ENCODE measurements at regions not wholly inside any gene's neighbourhood (a gene's known extent, or its start where the extent isn't known, plus 50 kb on each side); places are given as distances from the start of the nearest gene placed in this dataset.

DNA sequence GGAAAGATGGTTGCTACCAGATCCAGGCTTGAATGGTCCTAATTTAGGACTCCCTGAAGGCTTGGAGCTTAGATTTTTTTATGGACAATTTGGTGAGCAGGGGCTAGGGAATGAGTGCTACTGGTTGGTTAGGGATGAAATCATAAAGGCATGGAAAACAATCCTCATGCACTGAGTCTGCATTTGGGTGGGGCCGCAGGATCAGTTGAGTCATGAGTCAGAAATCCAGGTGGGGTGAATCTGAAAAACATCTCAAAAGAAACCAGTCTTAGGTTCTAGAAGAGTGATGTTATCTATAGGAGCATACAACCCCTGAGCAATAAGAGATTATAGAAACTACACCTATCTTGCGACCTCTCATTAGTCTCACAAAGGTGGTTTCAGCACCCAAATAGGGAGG, 300.0 kb downstream of the KIF4B start:
- Histone ChIP-seq H3K4me3 (replicated peaks in 1 of 2; ENCODE audit: low read depth in 1 of 2, low read length in 2 of 2) (no peak overlapping the region), H3K36me3 (ENCODE audit: control insufficient read depth in 1 of 2, insufficient read depth in 2 of 2, low read length in 2 of 2) (no peaks in the 10 kb centered on the region), H3K4me1 (ENCODE audit: control insufficient read depth in 1 of 2, insufficient read depth in 2 of 2, low read length in 2 of 2) (no peaks in the 10 kb centered on the region), H3K9ac (ENCODE audit: low read length) (no peak overlapping the region), H4K20me1 (ENCODE audit: insufficient read depth) (no peaks in the 10 kb centered on the region), H3K9me3 (ENCODE audit: control insufficient read depth in 1 of 2, insufficient read depth in 1 of 2, low read depth in 1 of 2, low read length in 2 of 2) (no peaks in the 10 kb centered on the region), H3K79me2 (ENCODE audit: insufficient read depth, low read length) (no peaks in the 10 kb centered on the region), H3K4me2 (ENCODE audit: low read length) (no peak overlapping the region), H3K27me3 (ENCODE audit: insufficient read depth, low read length) (no peaks in the 10 kb centered on the region), H2AFZ (ENCODE audit: low read depth, low read length, poor library complexity, severe bottlenecking) (no peak overlapping the region), H3K9me2 (ENCODE audit: insufficient read depth) (no peaks in the 10 kb centered on the region), H3K27ac (ENCODE audit: low read depth, low read length) (no peak overlapping the region)
- ATAC-seq (no peak), DNase-seq (ENCODE audit: low read depth, low spot score) (no peak)
- RAD21 ChIA-PET (ENCODE audit: low non-redundant PET in 1 of 2, low total read pairs in 2 of 2, uncharacterized antibody in 2 of 2, unreplicated experiment in 2 of 2): no interaction called here
- POLR2A ChIA-PET: no interaction called here
- intact Hi-C loops (cut with micrococcal nuclease): no loop called here
- no TSS peak for BruUV-seq (replicated peaks)
- no peak for TF ChIP-seq TCF7L2 (IDR thresholded peaks at IDR 0.05; ENCODE audit: borderline replicate concordance, extremely low read depth, insufficient read depth, insufficient read length)
- TF ChIP-seq SIN3A (IDR thresholded peaks at IDR 0.05; ENCODE audit: low read depth): no peak
- TF ChIP-seq SRF (IDR thresholded peaks at IDR 0.05; ENCODE audit: low read depth): no peak
- TF ChIP-seq ZFX (IDR thresholded peaks at IDR 0.05): no peak
- TF ChIP-seq RAD21 (IDR thresholded peaks at IDR 0.05; ENCODE audit: low read depth): no peak
- TF ChIP-seq MAX (IDR thresholded peaks at IDR 0.05): no peak
- TF ChIP-seq POLR2AphosphoS5 (IDR thresholded peaks at IDR 0.05; ENCODE audit: low read depth, low read length): no peak
- TF ChIP-seq EZH2phosphoT487 (IDR thresholded peaks at IDR 0.05; ENCODE audit: borderline replicate concordance): no peak
- no peak for TF ChIP-seq ZNF274 (IDR thresholded peaks at IDR 0.05; ENCODE audit: low read depth, low read length)
- TF ChIP-seq ELF1 (IDR thresholded peaks at IDR 0.05; ENCODE audit: borderline replicate concordance, low read depth): no peak
- TF ChIP-seq CEBPB (IDR thresholded peaks at IDR 0.05; ENCODE audit: low read depth): no peak
- no peak for TF ChIP-seq SP1 (IDR thresholded peaks at IDR 0.05; ENCODE audit: low read depth)
- CTCF ChIA-PET: no interaction called here

DNA sequence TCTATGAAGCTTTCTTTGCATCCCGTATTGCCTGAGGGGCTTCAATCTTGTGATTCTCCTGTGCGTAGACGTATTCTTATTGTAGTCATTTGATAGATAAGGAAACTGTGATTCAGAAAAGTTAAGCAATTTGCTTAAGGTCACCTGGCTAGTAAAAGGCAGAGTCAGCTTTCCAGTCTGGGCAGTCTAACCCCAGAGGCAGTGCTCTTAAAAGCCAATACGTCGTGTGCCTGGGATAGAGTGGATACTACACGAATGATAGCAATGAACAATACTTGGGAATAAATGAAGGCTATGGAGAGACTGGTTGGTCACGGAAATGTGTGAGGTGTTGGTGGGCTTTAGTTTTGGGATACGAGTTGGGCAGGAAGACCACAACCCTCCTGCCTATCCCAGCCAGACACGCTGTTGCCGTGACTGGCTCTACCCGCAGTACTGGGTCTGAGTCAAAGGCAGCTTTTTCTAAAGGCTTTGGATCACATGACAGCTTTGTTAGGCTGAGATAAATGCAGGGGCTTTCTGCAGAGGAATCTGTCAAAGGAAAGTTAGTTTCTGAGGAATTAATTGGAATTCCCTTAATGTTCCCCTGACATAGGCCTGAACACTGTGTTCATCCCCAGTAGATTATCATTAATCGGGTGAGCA, 302.6 kb downstream of the KIF4B start:
- TF ChIP-seq CBX3 (IDR thresholded peaks at IDR 0.05; ENCODE audit: low read depth): no peak
- TF ChIP-seq CEBPB (IDR thresholded peaks at IDR 0.05; ENCODE audit: low read depth): no peak
- H2AFZ ChIP-seq (ENCODE audit: low read depth, low read length, poor library complexity, severe bottlenecking): no peak overlapping the region

More for the DNA sequence above, 302.6 kb downstream of the KIF4B start:
- DNase-seq (ENCODE audit: low read depth, low spot score) (no peak), ATAC-seq (no peak)
- H4K20me1 ChIP-seq (ENCODE audit: insufficient read depth): no peaks in the 10 kb centered on the region
- H3K9me3 ChIP-seq (ENCODE audit: control insufficient read depth in 1 of 2, insufficient read depth in 1 of 2, low read depth in 1 of 2, low read length in 2 of 2): no peaks in the 10 kb centered on the region
- H3K27me3 ChIP-seq (ENCODE audit: insufficient read depth, low read length): no peaks in the 10 kb centered on the region
- intact Hi-C loops (cut with micrococcal nuclease): no loop called here
- no TSS peak for BruUV-seq (replicated peaks)
- no peak overlapping the region for H3K4me3 ChIP-seq (replicated peaks in 1 of 2; ENCODE audit: low read depth in 1 of 2, low read length in 2 of 2)
- H3K4me1 ChIP-seq (ENCODE audit: control insufficient read depth in 1 of 2, insufficient read depth in 2 of 2, low read length in 2 of 2): no peaks in the 10 kb centered on the region
- no peak overlapping the region for H3K27ac ChIP-seq (ENCODE audit: low read depth, low read length)
- H3K4me2 ChIP-seq (ENCODE audit: low read length): no peak overlapping the region
- no peaks in the 10 kb centered on the region for H3K79me2 ChIP-seq (ENCODE audit: insufficient read depth, low read length)
- ChIA-PET POLR2A (no interaction called here), RAD21 (ENCODE audit: low non-redundant PET in 1 of 2, low total read pairs in 2 of 2, uncharacterized antibody in 2 of 2, unreplicated experiment in 2 of 2) (no interaction called here), CTCF (no interaction called here)
- H3K36me3 ChIP-seq (ENCODE audit: control insufficient read depth in 1 of 2, insufficient read depth in 2 of 2, low read length in 2 of 2): no peaks in the 10 kb centered on the region
- H3K9ac ChIP-seq (ENCODE audit: low read length): no peak overlapping the region
- H3K9me2 ChIP-seq (ENCODE audit: insufficient read depth): no peaks in the 10 kb centered on the region
